Stimulated activated naive CD4-positive, alpha-beta T cell treated with Interleukin-2 at 50 U/mL for 16 hours (primary cell): ENCODE measurements at regions not wholly inside any gene's neighbourhood (a gene's known extent, or its start where the extent isn't known, plus 50 kb on each side); places are given as distances from the start of the nearest gene placed in this dataset.

ENCODE experiments used
- DNase-seq: peaks from one replicate; lab custom pipeline; 2025; lab: John Stamatoyannopoulos, UW

GRCh38 chr20:52261792-52262191 is 70.2 kb upstream of the ZFP64 start:
- DNase-seq, result no peak

DNA sequence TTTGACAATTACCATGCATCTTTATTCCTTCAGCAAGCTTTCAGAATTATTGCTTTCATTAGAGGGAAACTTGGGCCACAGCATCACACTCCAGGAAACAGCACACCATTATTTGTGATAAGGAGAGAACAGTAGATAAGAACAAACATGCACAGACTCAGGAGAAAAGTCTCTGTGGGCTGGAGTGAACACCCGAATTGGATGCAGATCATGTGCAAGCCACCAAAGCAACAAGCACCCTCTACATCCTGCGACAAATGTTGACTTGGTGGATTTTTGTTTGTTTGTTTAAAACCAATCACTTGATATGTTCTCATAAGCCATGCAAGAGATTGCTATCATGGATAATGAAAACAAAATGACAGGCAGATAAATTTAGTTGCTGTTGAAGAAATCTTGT is 67.7 kb upstream of the ZFP64 start:
- DNase-seq, result no peak

DNA sequence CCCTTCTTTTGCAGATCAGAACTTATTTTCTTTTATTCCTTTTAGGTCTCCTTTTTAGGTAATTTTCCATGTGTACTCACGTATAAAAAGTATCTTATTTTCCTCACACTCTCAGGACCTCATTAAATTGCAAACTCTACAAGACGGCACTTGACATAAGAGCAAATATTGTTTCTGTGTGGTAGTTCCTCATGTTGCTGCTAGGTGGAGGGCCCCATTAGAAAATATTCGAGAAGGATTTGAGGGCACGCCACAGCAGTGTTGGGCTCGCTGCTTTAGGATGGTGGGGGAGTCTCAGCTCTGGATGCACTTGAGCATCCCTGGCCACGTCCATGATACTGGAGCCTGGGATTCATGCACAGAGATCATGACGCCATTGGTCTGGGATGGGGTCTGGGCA is 64.9 kb upstream of the ZFP64 start:
- DNase-seq, result no peak

DNA sequence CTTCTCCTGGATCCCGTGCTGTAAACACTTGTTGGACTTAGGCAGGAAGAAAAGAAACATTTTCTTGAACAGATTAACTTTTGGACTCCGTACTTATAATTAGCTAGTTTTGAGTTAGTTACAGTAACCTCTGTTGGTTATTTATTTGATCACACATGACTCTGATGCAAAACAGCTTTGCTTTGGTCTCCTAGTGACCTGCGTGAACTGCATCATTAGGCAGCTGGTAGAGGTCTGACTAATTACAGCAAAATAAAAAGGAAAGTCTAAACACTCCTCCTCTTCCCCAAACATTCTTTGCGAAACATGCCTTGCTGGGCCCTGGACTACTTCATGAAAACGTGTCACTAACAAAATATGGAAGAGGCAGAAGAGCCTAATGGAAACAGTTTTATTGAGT is 61.1 kb upstream of the ZFP64 start:
- DNase-seq, result no peak

- no peak for DNase-seq
Measured at GRCh38 chr20:52251827-52252226, 60.2 kb upstream of the ZFP64 start.

GRCh38 chr20:52251136-52251700 is 59.6 kb upstream of the ZFP64 start:
- DNase-seq, result no peak

GRCh38 chr20:52247548-52247947 is 56.0 kb upstream of the ZFP64 start:
- no peak for DNase-seq

GRCh38 chr20:52246366-52246765 is 54.8 kb upstream of the ZFP64 start:
- no peak for DNase-seq

DNA sequence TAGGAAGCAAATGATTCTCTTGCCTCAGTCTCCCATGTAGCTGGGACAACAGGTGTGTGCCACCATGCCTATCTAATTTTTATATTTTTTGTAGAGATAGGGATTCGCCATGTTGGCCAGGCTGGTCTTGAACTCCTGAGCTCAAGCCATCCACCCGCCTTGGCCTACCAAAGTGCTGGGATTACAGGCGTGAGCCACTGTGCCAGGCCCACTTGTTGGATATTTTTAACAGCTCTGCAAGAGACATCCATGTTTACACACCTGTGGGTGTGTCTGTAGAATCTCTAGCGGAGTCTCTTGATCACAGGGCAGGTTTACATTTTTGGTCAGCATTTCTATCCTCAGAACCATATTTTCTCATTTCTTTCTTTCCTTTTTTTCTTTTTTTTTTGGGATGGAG is 53.1 kb upstream of the ZFP64 start:
- no peak for DNase-seq

GRCh38 chr20:52242237-52243230 is 51.0 kb upstream of the ZFP64 start:
- DNase-seq, result no peak
